GM19035 (cell line): ENCODE measurements at regions not wholly inside any gene's neighbourhood (a gene's known extent, or its start where the extent isn't known, plus 50 kb on each side); places are given as distances from the start of the nearest gene placed in this dataset.

Experiments
- ATAC-seq: cut with Tn5 transposase; IDR thresholded peaks from one replicate; pipeline ENCODE4 v1.9.1; 2021; ENCODE audit not compliant: unreplicated experiment

- ATAC-seq: no peak
These were observed 1778.9 kb upstream of the SEL1L start for GRCh38 chr14:83312511-83312910.

- ATAC-seq: no peak
These were observed 1781.1 kb upstream of the SEL1L start for GRCh38 chr14:83314764-83315163.

GRCh38 chr14:83316356-83316755 is 1782.7 kb upstream of the SEL1L start:
- no peak for ATAC-seq

- ATAC-seq: no peak
These were observed 1787.2 kb upstream of the SEL1L start for GRCh38 chr14:83320837-83321236.

- no peak for ATAC-seq
These were observed 1797.9 kb upstream of the SEL1L start for GRCh38 chr14:83331513-83331912.

GRCh38 chr14:83342590-83342989 is 1808.9 kb upstream of the SEL1L start:
- no peak for ATAC-seq

- ATAC-seq: no peak
These were observed 1814.2 kb upstream of the SEL1L start for GRCh38 chr14:83347874-83348273.

GRCh38 chr14:83355609-83356008 is 1822.0 kb upstream of the SEL1L start:
- no peak for ATAC-seq

GRCh38 chr14:83356080-83356479 is 1822.4 kb upstream of the SEL1L start:
- no peak for ATAC-seq

GRCh38 chr14:83372271-83372670 is 1838.6 kb upstream of the SEL1L start:
- no peak for ATAC-seq

- no peak for ATAC-seq
These were observed 1845.8 kb upstream of the SEL1L start for GRCh38 chr14:83379436-83379835.

GRCh38 chr14:83384253-83384652 is 1850.6 kb upstream of the SEL1L start:
- no peak for ATAC-seq

- no peak for ATAC-seq
These were observed 1861.7 kb upstream of the SEL1L start for GRCh38 chr14:83395321-83395720.

- no peak for ATAC-seq
These were observed 1882.8 kb upstream of the SEL1L start for GRCh38 chr14:83416476-83416875.

GRCh38 chr14:83419420-83419819 is 1885.8 kb upstream of the SEL1L start:
- no peak for ATAC-seq

GRCh38 chr14:83421711-83422110 is 1888.1 kb upstream of the SEL1L start:
- no peak for ATAC-seq

- ATAC-seq: no peak
These were observed 1891.5 kb upstream of the SEL1L start for GRCh38 chr14:83425138-83425537.

- ATAC-seq: no peak
These were observed 1892.1 kb upstream of the SEL1L start for GRCh38 chr14:83425706-83426105.

GRCh38 chr14:83433618-83434017 is 1900.0 kb upstream of the SEL1L start:
- no peak for ATAC-seq

GRCh38 chr14:83441801-83442200 is 1908.1 kb upstream of the SEL1L start:
- no peak for ATAC-seq

- no peak for ATAC-seq
These were observed 1921.9 kb upstream of the SEL1L start for GRCh38 chr14:83455561-83455960.

- no peak for ATAC-seq
These were observed 1927.9 kb upstream of the SEL1L start for GRCh38 chr14:83461521-83461920.

- no peak for ATAC-seq
These were observed 1929.1 kb upstream of the SEL1L start for GRCh38 chr14:83462759-83463158.
